Fibroblast of gingiva (primary cell): ENCODE measurements at regions not wholly inside any gene's neighbourhood (a gene's known extent, or its start where the extent isn't known, plus 50 kb on each side); places are given as distances from the start of the nearest gene placed in this dataset.

Experiments
- DNase-seq: peaks from one replicate; pipeline ENCODE4 v3.0.0-alpha.2; 2011; ENCODE audit warnings: low read depth

DNA sequence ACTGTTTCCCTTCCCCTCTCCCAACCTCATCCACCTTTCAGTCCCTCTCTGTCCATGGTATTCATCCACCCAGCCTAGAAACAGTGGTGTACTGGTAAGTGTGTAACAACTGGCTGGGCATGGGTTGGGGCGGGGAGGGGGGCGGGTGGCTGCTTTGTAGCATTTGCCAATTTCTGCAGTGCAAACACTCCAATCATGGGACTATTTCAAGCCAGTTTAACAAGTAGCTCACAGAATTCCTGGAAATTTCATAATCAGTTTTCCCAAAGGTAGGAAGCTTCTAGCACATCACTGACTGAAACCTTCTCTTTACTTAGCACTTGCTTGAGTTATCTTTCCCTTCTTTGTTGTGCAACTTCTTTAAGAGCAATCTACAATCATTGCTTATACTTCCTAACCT, 100.8 kb upstream of the WASF3 start:
- no peak for DNase-seq

DNA sequence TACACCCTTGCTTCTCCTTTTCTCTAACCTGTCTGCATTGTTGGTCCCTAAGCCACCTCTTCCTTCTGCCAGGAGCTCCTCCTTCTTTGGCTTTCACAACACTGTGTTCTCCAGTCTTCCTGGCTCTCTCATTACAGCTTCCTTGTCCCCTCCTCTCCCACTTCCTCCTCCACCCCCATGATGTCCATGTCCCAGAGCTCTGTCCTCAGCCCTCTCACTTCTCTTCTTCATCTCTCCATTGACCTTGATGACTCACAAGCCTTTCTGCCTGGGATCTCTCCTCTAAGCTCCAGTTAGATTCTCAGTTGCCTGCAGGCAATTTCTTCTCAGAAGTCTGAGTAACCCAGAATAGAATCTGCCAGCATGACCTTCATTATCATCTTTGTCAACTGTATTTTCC, 100.3 kb upstream of the WASF3 start:
- no peak for DNase-seq

DNA sequence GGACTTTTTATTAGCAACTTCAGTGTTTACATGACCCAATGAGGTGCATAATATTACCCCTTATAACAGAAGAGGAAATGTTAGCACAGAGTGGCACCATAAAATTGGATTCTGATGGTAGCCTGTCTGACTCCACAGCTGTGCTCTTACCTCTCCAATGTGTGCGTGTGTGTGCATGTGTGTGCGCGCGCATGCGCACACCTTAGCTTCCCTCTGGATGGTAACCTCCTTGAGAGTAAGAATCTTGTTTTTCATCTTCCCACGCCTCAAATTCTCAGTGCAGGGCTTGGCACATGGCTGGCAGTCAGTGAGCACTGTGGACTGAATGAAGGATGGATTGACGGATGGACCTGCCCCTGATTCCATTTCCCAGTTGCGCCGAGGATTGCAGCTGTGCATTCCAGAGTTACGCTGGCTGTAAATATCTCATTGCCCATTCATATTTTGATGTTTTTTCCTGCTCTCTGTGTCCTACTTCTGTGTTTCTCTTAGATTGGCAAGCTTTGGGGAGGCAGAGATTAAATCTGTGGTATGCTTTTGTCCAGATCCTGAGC, 99.2 kb upstream of the WASF3 start:
- DNase-seq: no peak

DNA sequence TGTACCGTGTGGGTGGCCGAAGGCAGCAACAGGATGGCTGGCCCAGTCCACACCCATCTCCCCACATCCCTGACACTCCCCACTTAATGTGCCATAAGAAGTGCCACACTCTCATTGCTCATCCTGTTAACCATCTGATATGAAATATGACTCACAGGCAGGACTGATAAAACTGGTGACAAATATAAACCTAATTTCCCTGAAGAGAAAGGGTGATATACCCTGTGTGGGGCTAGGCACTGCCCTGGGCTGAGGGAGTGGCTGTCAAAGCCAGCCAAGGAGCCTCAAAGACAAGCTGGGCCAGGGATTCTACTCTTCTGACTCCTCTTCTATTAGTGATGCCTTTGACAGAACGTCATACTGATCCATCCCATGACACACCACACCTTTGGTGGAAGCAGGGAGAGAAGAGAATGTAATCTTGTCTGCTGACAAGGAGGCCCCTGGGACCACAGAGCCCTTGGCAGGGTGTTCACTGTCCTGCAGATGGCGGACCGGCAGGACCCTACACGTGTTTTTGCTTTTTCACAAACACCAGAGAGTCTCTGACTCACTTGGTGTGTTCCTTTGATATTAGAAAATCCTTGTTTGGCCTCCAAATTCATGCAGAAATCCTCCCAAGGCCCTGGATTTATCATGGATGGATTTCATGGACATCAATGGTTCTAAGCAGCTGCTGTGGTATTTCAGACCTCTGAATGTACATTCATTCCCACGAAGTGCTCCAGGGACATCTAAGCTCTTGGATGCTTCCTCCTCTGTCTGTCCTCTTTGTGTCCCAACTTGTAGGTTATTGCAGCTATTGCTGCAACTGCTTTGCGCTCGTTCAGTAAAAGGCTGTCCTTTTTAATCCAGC, 98.0 kb upstream of the WASF3 start:
- DNase-seq: no peak

DNA sequence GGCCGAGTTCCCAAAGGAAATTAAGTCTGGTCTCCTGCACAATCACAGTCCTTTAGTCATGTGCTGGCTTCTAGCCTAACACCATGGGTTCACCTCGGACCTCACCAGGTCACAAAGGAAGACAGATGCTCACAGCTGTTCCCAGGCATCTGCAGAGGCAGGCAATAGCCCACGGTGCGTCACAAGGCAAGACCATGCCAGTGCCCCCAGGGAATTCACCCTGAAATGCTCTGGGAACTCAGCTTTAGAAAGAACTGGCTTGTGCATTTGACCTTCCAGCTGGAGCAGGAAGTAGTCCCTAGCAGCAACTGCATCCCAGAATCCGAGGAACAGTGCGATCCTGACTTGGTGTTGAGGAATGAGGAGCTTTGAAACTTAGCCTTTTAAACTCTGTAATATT, 96.8 kb upstream of the WASF3 start:
- DNase-seq: no peak

DNA sequence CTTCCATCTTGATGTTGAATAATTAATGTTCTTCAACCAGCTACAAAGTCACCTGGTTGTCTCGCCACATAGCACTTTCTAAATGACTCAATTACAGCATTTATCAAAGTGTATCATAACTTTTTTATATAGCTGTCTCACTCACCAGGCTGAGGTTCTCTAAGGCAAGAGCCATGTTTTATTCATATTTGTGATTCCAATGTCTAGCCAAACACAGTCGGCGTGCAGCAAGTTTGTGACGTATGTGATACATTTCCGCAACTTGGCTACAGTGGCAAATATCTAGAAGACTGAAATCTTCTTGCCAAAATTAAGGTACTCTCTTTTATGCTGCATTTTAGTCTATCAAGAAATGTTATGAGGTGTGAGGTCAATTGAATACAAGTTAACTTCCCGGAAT, 94.2 kb upstream of the WASF3 start:
- no peak for DNase-seq

DNA sequence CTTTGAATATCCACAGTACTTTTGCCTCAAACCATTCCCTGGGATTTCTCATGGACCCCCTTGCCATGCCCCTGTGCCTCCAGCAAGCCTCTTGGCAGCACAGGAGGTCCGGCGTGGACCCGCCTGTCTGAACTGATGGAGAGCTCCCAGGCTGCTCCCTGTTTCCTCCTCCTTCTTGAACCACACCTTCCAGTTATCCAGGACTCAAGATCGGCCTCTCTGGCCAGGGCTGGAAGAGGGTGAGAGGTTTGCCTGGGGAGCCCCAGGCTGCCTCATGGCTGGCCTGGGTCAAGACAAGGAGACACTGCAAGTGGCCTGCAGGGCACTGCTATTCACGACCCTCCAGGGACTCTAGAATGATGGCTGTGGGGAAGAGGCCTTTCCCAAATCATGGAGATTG, 93.6 kb upstream of the WASF3 start:
- no peak for DNase-seq

DNA sequence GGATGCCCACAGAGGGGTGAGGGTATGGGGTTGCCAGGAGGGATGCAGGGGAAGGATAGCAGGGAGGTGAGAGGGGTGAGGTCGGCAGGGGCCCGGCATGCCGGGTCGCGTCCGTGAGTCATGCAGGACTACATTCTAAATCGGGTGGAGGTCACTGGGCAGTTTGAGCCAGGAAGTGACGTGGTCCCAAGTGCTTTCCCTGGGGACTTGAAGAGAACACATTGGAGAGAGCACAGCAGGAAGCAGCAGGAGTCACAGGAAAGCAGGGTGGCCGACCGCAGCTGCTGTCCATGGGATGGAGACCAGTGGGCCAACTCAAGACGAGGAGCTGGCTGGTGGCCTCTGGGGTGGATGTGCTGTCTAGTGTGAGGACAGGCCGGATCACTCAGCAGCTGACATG, 92.0 kb upstream of the WASF3 start:
- no peak for DNase-seq

DNA sequence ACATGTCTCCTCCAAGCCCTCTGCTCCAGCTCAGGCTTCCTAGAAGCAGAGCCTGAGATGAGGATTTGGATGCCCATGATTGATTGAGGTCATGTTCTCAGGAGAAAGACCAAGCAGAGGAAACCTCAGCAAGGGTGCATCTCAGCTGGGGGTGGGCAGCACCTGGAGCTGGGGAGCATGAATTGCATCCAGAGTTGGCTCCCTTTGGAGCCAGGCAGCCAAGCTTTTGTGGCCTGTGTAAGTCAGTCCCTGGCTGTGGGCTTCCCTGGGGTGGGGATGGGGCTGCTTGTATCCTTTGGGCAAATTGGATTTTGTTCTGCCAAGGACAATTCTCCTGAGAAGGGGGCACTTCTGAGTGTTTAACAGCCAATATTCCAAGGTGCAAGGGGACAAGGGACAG, 91.5 kb upstream of the WASF3 start:
- DNase-seq: no peak

DNA sequence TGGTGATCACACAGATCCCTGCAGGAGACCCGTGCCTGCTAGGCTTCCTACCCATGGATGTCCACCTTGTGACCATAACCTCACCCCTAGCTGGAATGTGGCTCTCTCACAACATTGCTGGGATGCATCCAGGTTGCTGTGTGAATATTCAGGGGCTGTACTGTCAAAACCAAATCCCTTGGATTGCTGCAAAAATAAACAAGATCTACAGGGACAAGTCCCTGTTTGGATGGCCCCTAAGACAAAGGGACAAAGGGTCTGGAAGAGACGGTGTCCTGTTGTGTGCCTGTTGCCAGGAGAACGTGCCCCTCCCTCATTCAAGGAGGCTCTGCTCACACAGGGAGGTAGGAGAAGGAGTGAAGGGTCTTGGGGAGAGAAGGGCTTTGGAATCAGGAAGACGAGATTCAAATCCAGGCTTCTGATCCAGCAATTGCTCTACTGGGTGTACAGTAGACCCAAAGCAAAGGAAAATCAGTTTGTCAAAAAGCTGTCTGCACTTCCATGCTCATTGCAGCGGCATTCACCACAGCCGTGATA, 89.2 kb upstream of the WASF3 start:
- DNase-seq: no peak

DNA sequence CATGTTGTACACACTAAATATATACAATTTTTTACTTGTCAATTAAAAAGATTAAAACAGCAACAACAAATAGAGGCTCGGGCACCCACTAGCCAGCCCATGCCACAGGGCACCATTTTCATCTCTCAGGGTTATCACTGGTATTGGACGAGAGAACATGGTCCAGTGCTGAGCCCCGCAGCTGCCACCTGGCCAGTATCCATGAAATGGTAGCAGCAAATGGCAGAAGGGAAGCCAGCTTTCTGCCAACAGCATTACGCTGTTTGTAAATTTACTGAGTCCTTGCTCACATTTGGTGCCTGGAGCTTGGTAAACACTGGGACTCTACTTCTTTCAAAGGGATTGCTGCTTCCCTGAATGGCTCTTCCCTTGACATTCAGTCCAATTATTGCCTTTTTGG, 87.9 kb upstream of the WASF3 start:
- DNase-seq: no peak

DNA sequence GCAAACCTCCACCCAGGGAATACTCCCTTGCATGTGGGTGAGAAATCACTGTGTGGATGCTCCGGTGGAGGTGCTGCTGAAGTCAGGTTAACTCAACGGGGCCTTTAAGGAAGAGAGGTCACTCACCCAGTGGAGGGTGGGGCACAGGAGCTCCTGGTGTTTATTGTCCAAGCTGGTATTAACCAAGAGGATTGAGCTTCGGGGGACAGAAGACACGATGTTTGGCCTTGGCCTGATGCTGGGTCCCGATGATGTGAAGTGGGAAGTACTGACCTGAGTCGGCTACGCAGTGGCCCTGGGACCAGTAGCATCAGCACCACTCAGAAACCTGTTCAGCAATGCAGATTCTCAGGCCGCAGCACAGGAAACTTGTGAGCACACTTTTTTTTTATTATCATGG, 85.7 kb upstream of the WASF3 start:
- DNase-seq: no peak

DNA sequence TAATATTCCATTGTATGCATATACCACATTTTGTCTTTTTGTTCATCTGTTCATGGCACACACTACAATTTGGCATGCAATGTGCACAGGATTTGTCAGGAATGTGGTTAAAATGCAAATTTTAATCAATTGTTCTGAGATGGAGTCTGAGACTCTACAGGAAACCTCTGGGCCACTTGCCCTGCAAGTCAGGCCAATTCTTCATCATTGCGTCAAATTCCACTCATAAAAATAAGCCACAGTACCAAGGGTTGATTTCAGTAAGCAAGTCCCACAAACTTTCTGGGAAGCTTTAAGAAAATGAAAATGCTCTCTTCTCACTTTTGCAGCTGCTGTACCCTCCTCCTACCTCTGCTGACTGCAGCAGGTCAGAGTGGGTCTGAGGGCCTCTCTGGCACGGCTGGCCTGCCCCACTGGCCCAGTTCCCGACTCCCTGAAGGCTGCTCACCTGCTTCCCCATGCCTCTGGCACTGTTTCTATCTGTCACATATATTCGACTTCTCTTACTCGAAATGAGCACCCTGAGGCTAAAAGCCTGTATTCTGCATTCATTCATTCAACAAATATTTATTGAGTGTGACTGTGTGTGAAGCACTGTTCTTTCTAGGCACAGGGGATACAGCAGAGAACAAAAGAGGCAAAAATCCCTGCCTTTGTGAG, 83.8 kb upstream of the WASF3 start:
- DNase-seq: no peak

DNA sequence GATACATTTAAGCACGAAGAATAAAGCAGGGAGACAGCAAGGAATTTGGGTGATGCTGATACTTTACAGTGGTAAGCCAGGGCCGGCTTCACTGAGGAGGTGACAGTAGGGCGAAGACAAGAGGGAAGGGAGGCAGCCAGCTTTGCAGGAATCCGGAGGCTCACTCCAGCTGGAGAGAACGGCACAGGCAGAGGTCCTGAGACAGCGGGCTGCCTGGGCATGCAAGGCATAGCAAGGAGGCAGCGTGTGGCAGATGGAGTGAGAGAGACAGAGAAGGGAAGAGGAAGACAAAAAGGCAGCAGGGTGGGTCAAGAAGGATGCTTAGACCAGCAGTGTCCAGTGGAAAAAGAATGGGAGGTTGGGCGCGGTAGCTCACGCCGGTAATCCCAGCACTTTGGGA, 83.2 kb upstream of the WASF3 start:
- no peak for DNase-seq

DNA sequence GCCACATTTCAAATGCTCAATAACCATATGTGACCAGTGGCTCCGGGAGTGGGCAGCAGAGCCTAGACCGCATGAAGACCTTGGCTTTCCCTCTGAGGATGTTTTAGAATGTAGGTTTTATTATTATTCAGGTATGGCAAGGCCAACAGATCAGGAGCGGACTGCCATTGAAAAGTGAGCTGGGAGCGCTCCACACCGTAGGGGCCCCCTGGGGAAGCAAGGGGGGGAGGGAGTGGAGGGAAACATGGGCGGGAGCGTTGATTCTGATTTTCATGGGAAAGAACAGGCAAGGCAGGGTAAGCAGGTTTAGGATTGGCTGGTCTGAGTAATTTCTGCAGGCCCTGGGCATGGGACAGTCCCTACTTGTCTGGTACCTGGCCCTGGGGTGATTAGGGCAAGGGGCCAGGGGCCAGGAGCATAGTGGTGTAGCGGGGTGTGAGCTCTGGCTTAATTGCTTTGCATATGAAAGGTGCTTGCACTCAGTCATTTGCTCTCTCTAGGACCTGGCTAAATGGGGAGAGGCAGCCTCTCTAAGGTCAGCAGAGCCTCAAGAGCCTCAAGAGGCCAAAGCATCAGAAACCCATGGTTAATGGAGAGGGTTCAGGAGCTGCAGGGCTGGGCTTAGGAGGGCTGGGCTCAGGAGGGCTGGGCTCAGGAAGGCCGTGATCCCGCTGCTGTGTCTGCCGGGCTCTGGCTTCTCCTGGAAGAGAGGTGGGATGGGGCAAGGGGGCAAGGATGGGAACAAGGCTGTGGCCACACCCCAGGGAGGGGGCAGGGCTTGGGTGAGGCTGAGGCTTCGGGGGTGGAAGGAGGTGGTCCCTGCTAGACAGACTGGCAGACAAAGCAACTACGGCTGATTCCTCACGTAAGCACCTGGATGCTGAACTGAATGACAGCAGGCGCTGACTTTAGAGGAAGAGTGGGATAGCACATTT, 82.0 kb upstream of the WASF3 start:
- no peak for DNase-seq

DNA sequence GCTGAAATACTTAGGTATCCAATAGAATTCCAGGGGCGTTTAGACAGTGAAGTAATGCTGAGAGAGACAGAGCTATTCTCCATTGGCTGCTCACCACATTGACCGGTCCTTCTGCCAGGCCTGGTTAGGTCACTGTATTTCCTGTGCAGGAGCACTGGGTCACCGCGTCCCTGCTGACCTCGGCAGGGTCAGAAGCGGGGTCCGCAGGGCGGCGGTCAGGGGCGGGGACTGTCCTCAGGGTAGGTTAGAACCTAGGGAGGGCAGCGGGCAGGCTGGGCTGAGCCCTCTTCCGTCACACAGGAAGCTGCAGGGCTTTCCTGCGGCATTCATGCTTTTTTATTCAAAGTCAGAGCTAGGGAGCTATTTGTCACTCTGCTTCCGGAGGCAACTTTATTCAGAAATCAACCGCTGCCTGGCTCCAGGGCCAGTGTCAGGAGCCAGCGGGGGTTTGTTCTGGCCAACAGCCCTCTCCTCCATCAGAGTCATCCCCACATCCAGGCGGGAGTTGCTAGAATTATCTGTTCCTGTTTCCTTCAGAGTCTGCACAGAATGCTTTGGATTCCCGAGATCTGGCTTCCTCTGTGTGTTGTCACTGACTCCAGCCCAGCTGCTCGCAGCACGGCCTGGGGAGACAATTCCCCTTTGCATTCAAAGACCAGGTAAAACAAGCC, 81.2 kb upstream of the WASF3 start:
- no peak for DNase-seq

DNA sequence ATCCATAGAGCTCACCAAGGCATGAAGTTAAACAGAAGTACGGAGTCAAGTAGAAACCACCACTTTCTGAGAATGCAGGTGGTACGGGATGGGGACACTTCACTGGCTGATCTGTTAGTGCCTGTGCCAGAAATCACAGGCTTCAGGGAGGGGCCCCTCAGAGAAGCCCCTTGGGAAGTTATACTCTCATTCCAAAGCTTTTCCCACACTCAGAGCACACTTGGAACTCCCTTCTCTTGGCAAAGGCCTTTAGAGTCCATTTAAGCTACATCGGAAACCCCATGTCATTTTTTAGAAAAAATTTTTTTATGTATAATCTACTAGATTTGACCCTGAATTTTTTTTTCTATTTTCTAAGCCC, 80.7 kb upstream of the WASF3 start:
- no peak for DNase-seq

DNA sequence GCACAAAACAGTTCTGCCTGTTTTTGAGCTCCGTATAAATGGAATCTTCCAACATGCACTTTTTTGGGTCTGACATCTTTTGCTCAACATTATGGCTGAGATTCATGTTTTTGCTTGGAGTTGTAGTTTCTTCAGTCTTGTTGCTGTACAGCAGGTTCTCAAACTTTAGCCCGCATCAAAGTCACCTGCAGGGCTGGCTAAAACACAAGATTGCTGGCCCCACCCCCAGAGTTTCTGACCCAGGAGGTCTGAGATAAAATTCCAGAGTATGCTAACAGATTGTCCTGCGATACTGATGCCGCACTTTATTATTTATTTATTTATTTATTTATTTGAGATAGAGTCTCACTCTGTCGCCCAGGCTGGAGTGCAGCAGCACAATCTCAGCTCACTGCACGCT, 79.8 kb upstream of the WASF3 start:
- DNase-seq: no peak

DNA sequence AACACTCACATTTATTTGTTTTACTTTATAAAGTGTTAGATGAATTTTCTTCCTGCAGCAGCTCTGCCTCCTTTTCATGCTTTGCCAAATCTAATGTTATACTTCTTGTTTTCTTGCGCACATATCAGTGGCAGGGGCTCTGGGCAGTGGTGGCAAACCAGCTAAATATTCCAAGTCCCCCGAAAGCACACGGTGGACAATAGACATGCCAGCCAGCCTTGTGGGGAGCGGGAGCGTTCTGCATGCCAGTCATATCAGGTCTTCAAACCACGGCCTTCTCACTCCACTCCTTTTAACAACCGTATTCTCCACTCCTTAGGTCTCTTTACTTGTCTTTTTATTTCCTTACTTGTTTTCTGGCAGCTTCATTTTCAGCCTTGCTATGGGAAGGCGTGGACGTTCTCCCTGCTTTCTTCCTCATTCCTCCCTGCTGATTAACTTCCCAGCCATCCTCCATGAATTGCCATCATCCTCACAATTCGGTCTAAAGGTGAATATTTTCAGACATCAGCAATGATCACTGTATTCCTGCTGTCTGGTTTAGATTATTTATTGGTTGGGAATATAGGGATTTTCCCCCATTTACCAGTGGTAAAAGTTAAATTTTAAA, 77.1 kb upstream of the WASF3 start:
- DNase-seq: no peak

DNA sequence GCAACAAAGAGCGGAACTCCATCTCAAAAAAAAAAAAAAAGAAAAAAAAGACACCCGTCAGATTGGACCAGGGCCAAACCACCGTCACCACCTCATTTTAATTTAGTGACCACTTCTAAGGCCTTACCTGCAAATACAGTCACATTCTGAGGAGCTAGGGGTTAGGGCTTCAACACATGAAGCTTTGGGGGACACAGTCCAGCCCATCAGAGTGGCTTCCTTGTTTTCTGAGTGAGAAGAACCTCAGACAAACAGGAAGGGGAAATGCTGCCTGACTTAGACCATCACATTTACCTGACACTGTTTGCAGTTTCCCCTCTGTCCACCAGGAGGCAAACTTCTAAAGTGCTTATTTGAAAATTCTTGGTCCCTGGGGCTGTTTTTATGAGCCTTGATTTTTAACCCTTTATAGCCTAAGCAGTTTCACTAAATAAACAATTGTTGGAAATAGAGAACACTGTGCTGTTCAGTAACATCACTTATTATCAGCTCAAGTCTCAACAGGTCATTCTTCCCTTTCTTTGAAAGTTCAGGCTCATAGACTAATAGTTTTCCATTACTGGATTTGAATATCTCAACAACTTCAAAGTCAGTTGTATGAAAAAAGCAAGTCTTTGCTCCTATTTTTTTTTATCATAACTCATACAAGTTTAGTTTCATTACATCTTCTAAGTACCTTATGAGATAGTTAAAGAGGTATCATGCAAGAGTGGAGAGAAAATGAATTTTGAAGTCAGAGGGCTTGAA, 74.9 kb upstream of the WASF3 start:
- DNase-seq: peak; percentile 56

DNA sequence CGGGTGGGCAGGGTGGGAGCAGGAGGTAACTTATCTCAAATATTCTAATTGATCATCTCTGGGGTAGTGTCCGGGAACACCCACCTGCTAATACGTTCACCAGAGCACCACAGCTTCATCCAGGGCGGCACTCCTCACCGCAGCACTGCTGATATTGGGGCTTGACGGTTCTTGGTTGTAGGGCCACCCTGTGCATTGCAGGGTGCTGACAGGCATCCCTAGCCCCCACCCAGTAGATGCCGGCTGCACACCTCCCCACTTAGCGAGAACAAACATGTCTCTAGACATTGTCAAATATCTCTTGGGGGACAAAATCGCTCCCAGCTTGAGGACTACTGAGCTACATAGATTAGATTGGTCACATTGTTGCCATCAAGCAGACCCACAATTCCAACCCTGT, 73.9 kb upstream of the WASF3 start:
- DNase-seq: no peak
